Panc1 (cell line): ENCODE measurements at regions not wholly inside any gene's neighbourhood (a gene's known extent, or its start where the extent isn't known, plus 50 kb on each side); places are given as distances from the start of the nearest gene placed in this dataset.

ENCODE experiments used
- POLR2AphosphoS5 ChIP-seq: IDR thresholded peaks from 2 replicates; pipeline ENCODE4 v1.6.1; 2012; ENCODE audit warnings: mild to moderate bottlenecking, low read depth, low read length, moderate library complexity
- TF ChIP-seq, protein P1 (sequence below): fragments of 450-650 bp; IDR thresholded peaks from 2 replicates; pipeline ENCODE4 v1.5.1; 2017; ENCODE audit warnings: mild to moderate bottlenecking
- TF ChIP-seq, protein P2 (sequence below), 2 experiments: IDR thresholded peaks; 2 replicates each; pipeline ENCODE4 v1.6.1; 2011 to 2012; ENCODE audit warnings: low read depth in 2 of 2, control low read depth in 1 of 2, low read length in 1 of 2, mild to moderate bottlenecking in 1 of 2, moderate library complexity in 1 of 2; ENCODE audit not compliant: insufficient read depth in 1 of 2

DNA sequence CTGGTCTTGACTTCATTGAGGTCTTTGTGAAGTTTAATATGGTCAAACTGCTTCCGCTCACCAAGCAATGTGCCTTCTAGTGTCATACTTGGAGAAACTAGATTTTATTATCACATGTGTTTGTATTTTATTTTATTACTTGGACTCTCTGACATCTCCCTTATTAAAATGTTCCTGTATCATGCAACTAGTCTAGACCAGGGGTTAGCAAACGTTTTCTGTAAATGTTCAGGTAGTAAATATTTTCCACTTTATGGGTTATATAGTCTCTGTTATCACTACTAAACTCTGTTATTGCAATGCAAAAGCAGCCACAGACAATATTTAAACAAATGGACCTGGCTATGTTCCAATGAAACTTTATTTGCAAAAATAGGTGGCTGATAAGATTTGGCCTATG, 443.8 kb downstream of the MID1IP1 start:
- TF ChIP-seq, protein P1, sequence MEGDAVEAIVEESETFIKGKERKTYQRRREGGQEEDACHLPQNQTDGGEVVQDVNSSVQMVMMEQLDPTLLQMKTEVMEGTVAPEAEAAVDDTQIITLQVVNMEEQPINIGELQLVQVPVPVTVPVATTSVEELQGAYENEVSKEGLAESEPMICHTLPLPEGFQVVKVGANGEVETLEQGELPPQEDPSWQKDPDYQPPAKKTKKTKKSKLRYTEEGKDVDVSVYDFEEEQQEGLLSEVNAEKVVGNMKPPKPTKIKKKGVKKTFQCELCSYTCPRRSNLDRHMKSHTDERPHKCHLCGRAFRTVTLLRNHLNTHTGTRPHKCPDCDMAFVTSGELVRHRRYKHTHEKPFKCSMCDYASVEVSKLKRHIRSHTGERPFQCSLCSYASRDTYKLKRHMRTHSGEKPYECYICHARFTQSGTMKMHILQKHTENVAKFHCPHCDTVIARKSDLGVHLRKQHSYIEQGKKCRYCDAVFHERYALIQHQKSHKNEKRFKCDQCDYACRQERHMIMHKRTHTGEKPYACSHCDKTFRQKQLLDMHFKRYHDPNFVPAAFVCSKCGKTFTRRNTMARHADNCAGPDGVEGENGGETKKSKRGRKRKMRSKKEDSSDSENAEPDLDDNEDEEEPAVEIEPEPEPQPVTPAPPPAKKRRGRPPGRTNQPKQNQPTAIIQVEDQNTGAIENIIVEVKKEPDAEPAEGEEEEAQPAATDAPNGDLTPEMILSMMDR, result no peak
- TF ChIP-seq, protein P2, sequence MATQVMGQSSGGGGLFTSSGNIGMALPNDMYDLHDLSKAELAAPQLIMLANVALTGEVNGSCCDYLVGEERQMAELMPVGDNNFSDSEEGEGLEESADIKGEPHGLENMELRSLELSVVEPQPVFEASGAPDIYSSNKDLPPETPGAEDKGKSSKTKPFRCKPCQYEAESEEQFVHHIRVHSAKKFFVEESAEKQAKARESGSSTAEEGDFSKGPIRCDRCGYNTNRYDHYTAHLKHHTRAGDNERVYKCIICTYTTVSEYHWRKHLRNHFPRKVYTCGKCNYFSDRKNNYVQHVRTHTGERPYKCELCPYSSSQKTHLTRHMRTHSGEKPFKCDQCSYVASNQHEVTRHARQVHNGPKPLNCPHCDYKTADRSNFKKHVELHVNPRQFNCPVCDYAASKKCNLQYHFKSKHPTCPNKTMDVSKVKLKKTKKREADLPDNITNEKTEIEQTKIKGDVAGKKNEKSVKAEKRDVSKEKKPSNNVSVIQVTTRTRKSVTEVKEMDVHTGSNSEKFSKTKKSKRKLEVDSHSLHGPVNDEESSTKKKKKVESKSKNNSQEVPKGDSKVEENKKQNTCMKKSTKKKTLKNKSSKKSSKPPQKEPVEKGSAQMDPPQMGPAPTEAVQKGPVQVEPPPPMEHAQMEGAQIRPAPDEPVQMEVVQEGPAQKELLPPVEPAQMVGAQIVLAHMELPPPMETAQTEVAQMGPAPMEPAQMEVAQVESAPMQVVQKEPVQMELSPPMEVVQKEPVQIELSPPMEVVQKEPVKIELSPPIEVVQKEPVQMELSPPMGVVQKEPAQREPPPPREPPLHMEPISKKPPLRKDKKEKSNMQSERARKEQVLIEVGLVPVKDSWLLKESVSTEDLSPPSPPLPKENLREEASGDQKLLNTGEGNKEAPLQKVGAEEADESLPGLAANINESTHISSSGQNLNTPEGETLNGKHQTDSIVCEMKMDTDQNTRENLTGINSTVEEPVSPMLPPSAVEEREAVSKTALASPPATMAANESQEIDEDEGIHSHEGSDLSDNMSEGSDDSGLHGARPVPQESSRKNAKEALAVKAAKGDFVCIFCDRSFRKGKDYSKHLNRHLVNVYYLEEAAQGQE (IDR thresholded peaks at IDR 0.05; ENCODE audit: insufficient read depth in 1 of 2, low read depth in 2 of 2, low read length in 1 of 2), result no peak
- no peak for TF ChIP-seq POLR2AphosphoS5
